ENCODE measurements at regions not wholly inside any gene's neighbourhood (a gene's known extent, or its start where the extent isn't known, plus 50 kb on each side); places are given as distances from the start of the nearest gene placed in this dataset.

DNA sequence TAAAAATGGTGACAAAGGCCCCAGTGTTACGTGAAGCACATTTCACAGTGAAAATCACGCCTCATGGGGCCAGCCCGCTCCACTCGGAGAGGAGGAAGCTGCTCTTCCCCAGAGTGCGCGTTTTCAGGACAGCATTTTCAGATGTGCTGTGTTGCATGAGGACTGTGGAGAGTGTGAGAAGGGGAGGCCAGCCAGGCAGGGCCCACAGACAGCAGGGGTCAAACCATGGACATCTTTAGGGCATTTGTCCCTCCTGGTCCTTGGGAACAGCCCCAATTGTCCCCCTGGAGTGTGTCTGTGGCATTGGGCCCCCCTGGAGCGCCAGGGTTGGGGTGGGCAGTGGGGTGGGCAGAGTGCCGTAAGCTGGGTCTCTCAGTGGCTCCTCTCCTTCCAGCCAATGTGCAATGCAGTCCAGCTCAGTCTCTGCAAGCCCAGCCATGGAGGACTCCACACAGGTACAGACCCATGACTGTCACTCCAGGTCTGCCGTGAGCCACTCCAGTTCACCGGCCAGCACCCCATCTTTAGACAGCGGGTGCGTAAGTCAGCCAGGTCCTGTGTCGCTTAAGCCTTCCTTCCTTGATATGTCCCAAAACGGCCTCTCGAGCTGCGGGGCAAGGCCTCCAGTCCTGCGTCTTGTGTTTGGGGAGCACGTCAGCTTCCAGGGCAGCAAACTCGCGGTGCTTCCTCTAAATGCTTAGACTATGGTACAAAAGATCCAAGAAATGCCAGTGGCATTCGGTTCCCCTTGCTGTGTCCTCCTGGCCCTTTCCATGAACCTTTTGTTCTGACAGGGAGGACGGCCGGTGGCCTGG lies 159.3 kb upstream of the AFDN start:
- ChIA-PET CTCF (no interaction called here), POLR2A (no interaction called here)

DNA sequence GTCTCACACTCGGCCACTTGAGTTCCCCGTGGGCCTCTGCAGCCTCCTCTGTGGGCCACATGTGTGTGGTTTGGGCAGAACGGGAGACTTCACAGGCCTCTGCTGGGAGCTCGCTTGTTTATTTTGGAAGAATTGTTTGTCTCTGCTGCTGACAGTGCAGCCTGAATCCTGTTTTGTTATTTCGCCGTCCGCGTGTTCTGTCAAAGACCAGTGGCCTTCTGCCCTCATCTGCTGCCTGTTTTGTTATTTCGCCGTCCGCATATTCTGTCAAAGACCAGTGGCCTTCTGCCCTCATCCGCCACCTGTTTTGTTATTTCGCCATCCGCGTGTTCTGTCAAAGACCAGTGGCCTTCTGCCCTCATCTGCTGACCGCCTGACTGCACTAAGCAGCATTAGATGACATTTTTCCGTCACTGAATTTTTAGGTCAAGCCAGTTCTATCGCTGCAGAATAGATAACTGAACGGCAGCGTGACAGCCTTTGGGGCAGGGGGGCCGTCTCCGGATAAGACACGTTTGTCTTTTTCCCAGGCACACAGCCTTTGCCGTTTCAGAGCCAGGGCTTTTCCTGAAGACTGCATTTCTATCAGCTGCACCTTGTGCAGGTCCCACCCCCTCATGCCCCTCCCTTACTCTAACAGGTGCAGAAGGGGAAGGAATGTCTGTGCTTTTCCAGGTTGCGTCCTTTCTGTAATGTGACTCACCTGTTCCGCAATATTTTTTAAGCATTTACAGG lies 158.5 kb upstream of the AFDN start:
- Histone ChIP-seq H3K4me2 (ENCODE audit: insufficient read depth, low read length) (no peak overlapping the region), H3K9ac (replicated peaks; ENCODE audit: extremely low read depth, insufficient read depth, low read length) (no peak overlapping the region), H3K9me3 (replicated peaks; ENCODE audit: control insufficient read depth, insufficient read depth, low read length) (no peaks in the 10 kb centered on the region), H3K79me2 (ENCODE audit: control insufficient read depth, insufficient read depth, low read length) (no peaks in the 10 kb centered on the region), H3K4me3 (replicated peaks in 1 of 3; ENCODE audit: insufficient read depth in 1 of 3, low read depth in 1 of 3, low read length in 3 of 3) (no peak overlapping the region), H3K9me1 (replicated peaks; ENCODE audit: control insufficient read depth, extremely low read depth, insufficient read depth, low read length) (no peaks in the 10 kb centered on the region), H3K27ac (ENCODE audit: insufficient read depth, low read depth, low read length) (no peak overlapping the region), H3K27me3 (ENCODE audit: control insufficient read depth in 2 of 2, insufficient read depth in 2 of 2, low read length in 2 of 2) (no peaks in the 10 kb centered on the region), H4K20me1 (replicated peaks; ENCODE audit: control insufficient read depth, extremely low read depth, insufficient read depth, low read length) (no peaks in the 10 kb centered on the region), H3K36me3 (ENCODE audit: control insufficient read depth in 2 of 2, extremely low read depth in 1 of 2, insufficient read depth in 2 of 2, low read length in 2 of 2) (no peaks in the 10 kb centered on the region), H2AFZ (ENCODE audit: low read depth, low read length) (no peak overlapping the region), H3K4me1 (ENCODE audit: control insufficient read depth, extremely low read depth, insufficient read depth, low read length) (no peaks in the 10 kb centered on the region)
- DNase-seq (ENCODE audit: low read depth, low spot score) (no peak), FAIRE-seq (no peak)
- intact Hi-C loops (cut with micrococcal nuclease), result no loop called here
- POLR2A ChIA-PET, result no interaction called here
- dilution Hi-C loops (cut with MboI; ENCODE audit: extremely low pct_ligation_motif_present, low sequenced_read_pairs), result no loop called here
- TF ChIP-seq GATA2 (IDR thresholded peaks at IDR 0.05; ENCODE audit: insufficient read depth, insufficient read length, low read depth, low read length) (no peak), MYC (IDR thresholded peaks at IDR 0.05; ENCODE audit: low read depth, low read length) (no peak), FOS (IDR thresholded peaks at IDR 0.05; ENCODE audit: borderline replicate concordance, insufficient read depth, low read length) (no peak), POLR2AphosphoS5 (IDR thresholded peaks at IDR 0.05; ENCODE audit: insufficient read depth, low read depth, low read length) (no peak), POLR2A (IDR thresholded peaks at IDR 0.05; ENCODE audit: low read depth, low read length) (no peak)
- TF ChIP-seq, protein P1, sequence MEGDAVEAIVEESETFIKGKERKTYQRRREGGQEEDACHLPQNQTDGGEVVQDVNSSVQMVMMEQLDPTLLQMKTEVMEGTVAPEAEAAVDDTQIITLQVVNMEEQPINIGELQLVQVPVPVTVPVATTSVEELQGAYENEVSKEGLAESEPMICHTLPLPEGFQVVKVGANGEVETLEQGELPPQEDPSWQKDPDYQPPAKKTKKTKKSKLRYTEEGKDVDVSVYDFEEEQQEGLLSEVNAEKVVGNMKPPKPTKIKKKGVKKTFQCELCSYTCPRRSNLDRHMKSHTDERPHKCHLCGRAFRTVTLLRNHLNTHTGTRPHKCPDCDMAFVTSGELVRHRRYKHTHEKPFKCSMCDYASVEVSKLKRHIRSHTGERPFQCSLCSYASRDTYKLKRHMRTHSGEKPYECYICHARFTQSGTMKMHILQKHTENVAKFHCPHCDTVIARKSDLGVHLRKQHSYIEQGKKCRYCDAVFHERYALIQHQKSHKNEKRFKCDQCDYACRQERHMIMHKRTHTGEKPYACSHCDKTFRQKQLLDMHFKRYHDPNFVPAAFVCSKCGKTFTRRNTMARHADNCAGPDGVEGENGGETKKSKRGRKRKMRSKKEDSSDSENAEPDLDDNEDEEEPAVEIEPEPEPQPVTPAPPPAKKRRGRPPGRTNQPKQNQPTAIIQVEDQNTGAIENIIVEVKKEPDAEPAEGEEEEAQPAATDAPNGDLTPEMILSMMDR (IDR thresholded peaks at IDR 0.05; ENCODE audit: extremely low read depth in 1 of 2, insufficient read depth in 1 of 2, low read depth in 1 of 2, low read length in 2 of 2), result no peak
- no TSS peak for BruUV-seq (replicated peaks)
- CTCF ChIA-PET, result no interaction called here

More for the DNA sequence above, 159.3 kb upstream of the AFDN start:
- Histone ChIP-seq H2AFZ (ENCODE audit: low read depth, low read length) (no peak overlapping the region), H3K27me3 (ENCODE audit: control insufficient read depth in 2 of 2, insufficient read depth in 2 of 2, low read length in 2 of 2) (no peaks in the 10 kb centered on the region), H3K4me2 (ENCODE audit: insufficient read depth, low read length) (no peak overlapping the region), H3K9me3 (replicated peaks; ENCODE audit: control insufficient read depth, insufficient read depth, low read length) (no peaks in the 10 kb centered on the region), H4K20me1 (replicated peaks; ENCODE audit: control insufficient read depth, extremely low read depth, insufficient read depth, low read length) (no peaks in the 10 kb centered on the region), H3K4me3 (replicated peaks in 1 of 3; ENCODE audit: insufficient read depth in 1 of 3, low read depth in 1 of 3, low read length in 3 of 3) (no peak overlapping the region), H3K9ac (replicated peaks; ENCODE audit: extremely low read depth, insufficient read depth, low read length) (no peak overlapping the region), H3K27ac (ENCODE audit: insufficient read depth, low read depth, low read length) (no peak overlapping the region), H3K9me1 (replicated peaks; ENCODE audit: control insufficient read depth, extremely low read depth, insufficient read depth, low read length) (no peaks in the 10 kb centered on the region), H3K36me3 (ENCODE audit: control insufficient read depth in 2 of 2, extremely low read depth in 1 of 2, insufficient read depth in 2 of 2, low read length in 2 of 2) (no peaks in the 10 kb centered on the region), H3K79me2 (ENCODE audit: control insufficient read depth, insufficient read depth, low read length) (no peaks in the 10 kb centered on the region), H3K4me1 (ENCODE audit: control insufficient read depth, extremely low read depth, insufficient read depth, low read length) (no peaks in the 10 kb centered on the region)
- dilution Hi-C loops (cut with MboI; ENCODE audit: extremely low pct_ligation_motif_present, low sequenced_read_pairs) (no loop called here), intact Hi-C loops (cut with micrococcal nuclease) (no loop called here)
- FAIRE-seq, result no peak
- no peak for DNase-seq (ENCODE audit: low read depth, low spot score)
- BruUV-seq (replicated peaks), result no TSS peak
- TF ChIP-seq JUN (IDR thresholded peaks at IDR 0.05; ENCODE audit: borderline replicate concordance, insufficient read depth, insufficient read length, low read depth), result no peak
- TF ChIP-seq GATA2 (IDR thresholded peaks at IDR 0.05; ENCODE audit: insufficient read depth, insufficient read length, low read depth, low read length), result no peak
- no peak for TF ChIP-seq EZH2 (IDR thresholded peaks at IDR 0.05; ENCODE audit: borderline replicate concordance, low read depth, low read length, severe bottlenecking)
- no peak for TF ChIP-seq POLR2AphosphoS5 (IDR thresholded peaks at IDR 0.05; ENCODE audit: insufficient read depth, low read depth, low read length)
- TF ChIP-seq FOS (IDR thresholded peaks at IDR 0.05; ENCODE audit: borderline replicate concordance, insufficient read depth, low read length), result no peak
- no peak for TF ChIP-seq MYC (IDR thresholded peaks at IDR 0.05; ENCODE audit: low read depth, low read length)
- no peak for TF ChIP-seq POLR2A (IDR thresholded peaks at IDR 0.05; ENCODE audit: low read depth, low read length)

Measured in endothelial cell of umbilical vein (primary cell).